ENCODE measurements at regions not wholly inside any gene's neighbourhood (a gene's known extent, or its start where the extent isn't known, plus 50 kb on each side); places are given as distances from the start of the nearest gene placed in this dataset.

DNA sequence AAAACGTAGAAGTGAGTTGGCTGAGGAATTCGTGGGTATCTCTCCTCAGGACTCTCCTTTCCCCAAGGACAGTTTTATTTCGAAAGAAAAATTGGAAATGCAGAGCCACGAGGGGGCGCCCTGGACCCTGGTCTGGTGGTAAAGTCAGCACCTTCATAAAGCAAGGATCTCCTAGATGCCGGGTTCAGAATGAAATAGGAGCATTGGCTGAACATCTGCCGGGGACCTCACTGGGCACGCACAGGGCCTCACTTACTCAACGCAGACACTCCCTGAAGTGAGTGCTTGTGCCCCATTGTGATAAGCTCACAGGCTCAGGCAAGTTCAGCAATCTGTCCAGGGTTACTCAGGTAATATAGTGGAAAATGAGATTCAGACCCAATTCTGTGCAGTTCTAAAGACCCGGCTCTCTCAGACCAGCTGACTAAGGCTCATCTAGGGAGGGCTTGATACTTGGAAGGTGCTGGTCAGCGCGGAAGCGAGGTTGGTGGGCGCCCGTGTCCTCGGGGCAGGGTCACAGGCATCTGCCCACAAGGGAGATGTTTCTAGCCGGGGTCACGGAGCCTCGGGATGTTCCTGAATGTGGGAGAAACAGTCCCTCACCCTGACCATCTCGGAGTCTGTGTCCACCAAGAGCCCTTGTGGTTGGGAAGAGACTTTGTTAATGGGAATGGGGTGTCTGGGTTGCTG is 55.7 kb upstream of the ETV3 start:
- peak in 37 of 58 donors; percentile 3 to 76 (median 13) for DNase-seq

DNA sequence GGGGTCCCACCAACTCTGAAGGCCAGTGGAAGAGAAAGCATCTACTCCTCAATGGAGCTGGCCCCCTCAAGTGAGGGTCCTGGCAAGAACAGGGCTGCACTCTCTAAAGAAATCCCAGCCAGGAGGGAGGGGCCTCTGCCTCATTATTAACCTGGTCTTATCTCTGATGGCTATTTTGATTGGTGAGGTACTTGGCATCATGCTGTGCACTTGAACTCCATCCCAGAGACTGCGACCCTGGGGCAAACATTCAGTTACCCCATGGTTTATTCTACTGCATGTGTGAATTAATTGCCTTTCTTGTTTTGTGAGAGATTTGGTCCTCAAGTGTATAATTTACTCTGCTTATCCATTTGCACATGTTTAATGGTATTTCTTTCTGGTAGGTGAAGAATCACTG is 55.0 kb upstream of the ETV3 start:
- no peak for DNase-seq

DNA sequence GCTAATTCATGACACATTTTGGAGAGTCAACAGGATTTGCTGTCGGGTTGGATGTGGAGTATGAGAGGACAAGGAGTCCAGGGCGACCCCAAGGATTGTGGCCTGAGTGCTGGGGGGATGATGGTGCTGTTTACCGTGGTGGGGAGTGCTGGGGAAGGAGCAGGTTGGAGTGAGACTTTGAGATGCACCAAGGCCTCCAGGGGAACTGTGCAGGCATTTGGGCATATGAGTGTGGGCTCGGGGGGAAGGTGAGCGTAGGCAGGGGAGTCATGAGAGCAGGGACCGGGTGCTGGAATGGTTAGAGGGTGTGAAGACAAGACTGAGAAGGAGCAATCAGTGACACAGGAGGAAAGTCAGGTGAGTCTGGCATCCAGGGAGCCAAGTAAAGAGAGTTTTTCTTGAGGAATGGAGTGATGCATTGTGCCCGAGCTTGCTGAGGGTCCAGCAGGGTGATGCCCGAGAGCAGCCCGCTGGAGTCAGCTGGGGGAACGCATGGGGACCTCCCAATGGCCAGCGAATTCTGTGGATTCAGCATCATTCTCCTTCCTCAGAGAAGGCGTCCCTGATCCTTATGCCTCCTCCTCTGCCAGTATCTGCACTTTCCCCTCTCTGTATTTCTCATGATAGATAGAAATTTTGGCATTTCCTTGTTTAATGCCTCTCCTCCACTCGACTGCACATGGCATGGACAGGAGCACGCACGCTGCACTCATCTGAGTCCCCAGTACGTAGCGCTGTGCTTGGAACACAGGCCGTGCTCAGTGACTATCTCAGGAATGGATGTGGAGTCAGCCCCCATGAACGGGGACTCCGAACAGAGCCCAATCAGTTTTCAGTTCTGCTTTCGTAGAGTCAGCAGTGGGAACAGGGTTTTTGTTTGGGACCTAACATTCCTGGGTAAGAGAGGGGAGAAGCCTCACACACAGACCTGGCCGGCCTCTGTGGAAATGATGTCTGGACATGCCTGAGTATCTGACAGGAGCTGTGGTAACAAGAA is 52.1 kb upstream of the ETV3 start:
- no peak for DNase-seq

DNA sequence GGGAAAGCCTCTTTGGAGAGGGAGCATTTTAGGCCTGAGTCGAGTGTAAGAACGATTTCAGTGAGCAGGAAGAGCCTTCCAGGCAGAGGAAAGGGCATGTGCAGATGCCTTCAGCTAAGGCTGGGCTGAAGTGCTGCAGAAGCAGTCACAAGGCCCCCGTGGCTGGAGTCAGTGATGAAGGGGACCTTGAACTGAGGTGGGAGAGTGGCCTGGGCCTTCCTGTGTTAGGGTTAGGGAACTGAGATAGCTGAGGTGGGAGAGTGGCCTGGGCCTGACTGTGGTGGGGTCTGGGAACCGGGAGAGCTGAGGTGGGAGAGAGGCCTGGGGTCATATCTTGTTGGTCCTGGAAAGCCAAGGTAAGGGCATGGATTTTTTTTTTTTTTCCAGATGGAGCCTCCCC is 50.9 kb upstream of the ETV3 start:
- no peak for DNase-seq
